ENCODE measurements at regions not wholly inside any gene's neighbourhood (a gene's known extent, or its start where the extent isn't known, plus 50 kb on each side); places are given as distances from the start of the nearest gene placed in this dataset.

GRCh38 chr13:89967701-89968100, 1379.8 kb upstream of the MIR17HG start:
- TF ChIP-seq GATA2 (IDR thresholded peaks at IDR 0.05; ENCODE audit: low read depth, low read length) = no peak
- no peak for TF ChIP-seq GATA3 (IDR thresholded peaks at IDR 0.05; ENCODE audit: low read depth, low read length)

Data from SH-SY5Y (cell line).